SK-N-MC (cell line): ENCODE measurements at regions not wholly inside any gene's neighbourhood (a gene's known extent, or its start where the extent isn't known, plus 50 kb on each side); places are given as distances from the start of the nearest gene placed in this dataset.

Experiments
- EZH2 ChIP-seq: fragments of 200-600 bp; sonication (generic); IDR thresholded peaks from one replicate; pipeline ENCODE4 v1.6.1; 2017; ENCODE audit warnings: antibody characterized with exemption
- FOXP2 ChIP-seq: optimal IDR thresholded peaks from 2 replicates; pipeline ENCODE3; 2011; ENCODE audit warnings: mild to moderate bottlenecking, moderate library complexity; ENCODE audit not compliant: insufficient read depth; ENCODE audit errors: extremely low read length, control extremely low read depth
- POLR2AphosphoS5 ChIP-seq: IDR thresholded peaks from 2 replicates; pipeline ENCODE4 v1.6.1; 2012; ENCODE audit warnings: mild to moderate bottlenecking, low read depth, low read length, borderline replicate concordance

DNA sequence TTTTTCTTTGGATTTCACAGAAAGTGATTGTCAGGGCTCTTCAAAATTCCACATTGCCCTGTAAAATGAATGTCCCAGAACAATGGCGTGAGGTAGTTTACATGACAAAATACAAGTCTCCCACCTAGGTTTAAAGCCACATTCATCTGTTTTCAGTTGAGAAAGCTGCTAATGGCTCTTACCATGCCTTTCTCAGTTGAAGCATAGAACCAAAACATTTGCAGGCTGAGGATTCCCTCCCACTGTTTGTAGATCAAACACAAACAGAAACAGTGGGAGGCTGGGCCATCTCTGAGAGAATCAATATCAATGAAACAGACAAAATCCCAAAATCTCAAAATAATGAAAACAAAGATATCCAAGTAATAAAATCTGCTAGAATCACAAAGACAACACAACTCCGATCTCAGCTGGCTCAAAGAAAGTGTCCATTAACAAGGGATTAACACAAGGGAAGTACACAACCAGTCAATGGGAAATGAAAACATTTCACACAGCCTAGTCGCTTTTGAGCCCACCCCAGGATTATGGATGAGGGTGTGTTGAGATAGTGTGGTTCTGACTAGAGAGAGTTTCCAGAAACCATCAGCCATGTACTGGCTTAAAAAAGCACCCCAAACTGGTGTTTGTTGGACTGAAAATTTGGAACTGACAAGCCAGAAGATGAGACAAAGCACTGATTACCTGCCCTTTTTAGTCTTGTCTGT lies 54.5 kb upstream of the TMEM260 start:
- no peak for TF ChIP-seq EZH2
- no peak for TF ChIP-seq POLR2AphosphoS5
- TF ChIP-seq FOXP2 = no peak
